Body of pancreas (tissue), 4 donors: ENCODE measurements at regions not wholly inside any gene's neighbourhood (a gene's known extent, or its start where the extent isn't known, plus 50 kb on each side); places are given as distances from the start of the nearest gene placed in this dataset.

Source experiments
- ATAC-seq: fragments of 150-250 bp; one replicate; pipeline ENCODE4 v1.9.1; 2016
- DNase-seq, 4 donors: peaks; one replicate each; pipeline ENCODE4 v3.0.0-alpha.2; 2019
- H3K27ac ChIP-seq, 4 donors: fragments of 200-600 bp; sonication (generic); 1 replicate in 3 of 4; 2 replicates in 1 of 4; pipeline versions ENCODE4 v1.5.1 to v1.6.1; 2016 to 2019; ENCODE audit warnings: mild to moderate bottlenecking in 1 of 4, mixed read lengths in 1 of 4, moderate library complexity in 1 of 4
- H3K27me3 ChIP-seq, 2 donors: fragments of 200-600 bp; sonication (generic); one replicate each; pipeline ENCODE4 v1.6.0; 2016; ENCODE audit warnings: mild to moderate bottlenecking in 1 of 2
- H3K36me3 ChIP-seq, 2 donors: fragments of 200-600 bp; sonication (generic); replicated peaks in 1 of 2; 2 replicates each; pipeline ENCODE4 v1.5.1; 2016; ENCODE audit warnings: low read depth in 2 of 2; ENCODE audit not compliant: insufficient read depth in 1 of 2
- H3K4me1 ChIP-seq: fragments of 200-600 bp; sonication (generic); one replicate; pipeline ENCODE4 v1.6.0; 2016
- H3K4me3 ChIP-seq, 2 donors: fragments of 200-600 bp; sonication (generic); 1 replicate in 1 of 2; 2 replicates in 1 of 2; pipeline ENCODE4 v1.5.1; 2016 to 2019
- H3K9me3 ChIP-seq, 3 donors: fragments of 200-600 bp; sonication (generic); 1 replicate in 2 of 3; 2 replicates in 1 of 3; pipeline ENCODE4 v1.5.1; 2016
- CTCF ChIP-seq, 7 experiments: fragments of 450-650 bp in 4 of 7; fragments of 200-600 bp in 3 of 7; sonication (generic) in 3 of 7; IDR thresholded peaks; one replicate each; pipeline ENCODE4 v1.5.1; 2016 to 2019; ENCODE audit warnings: antibody characterized with exemption in 7 of 7
- POLR2A ChIP-seq, 3 donors: fragments of 450-650 bp; IDR thresholded peaks; one replicate each; pipeline ENCODE4 v1.6.1; 2016; ENCODE audit warnings: antibody characterized with exemption in 3 of 3, mild to moderate bottlenecking in 2 of 3
- WGBS, 2 donors: methylation state at CpG; one replicate each; pipeline ENCODE4 v1.1.5; 2017; 5-methylcytosine and 5-hydroxymethylcytosine counted together
- intact Hi-C: fragments of 100-400 bp; cut with DNase I; formaldehyde crosslinking; loops from one replicate; pipeline ENCODE4 v1.15.1; 2023

DNA sequence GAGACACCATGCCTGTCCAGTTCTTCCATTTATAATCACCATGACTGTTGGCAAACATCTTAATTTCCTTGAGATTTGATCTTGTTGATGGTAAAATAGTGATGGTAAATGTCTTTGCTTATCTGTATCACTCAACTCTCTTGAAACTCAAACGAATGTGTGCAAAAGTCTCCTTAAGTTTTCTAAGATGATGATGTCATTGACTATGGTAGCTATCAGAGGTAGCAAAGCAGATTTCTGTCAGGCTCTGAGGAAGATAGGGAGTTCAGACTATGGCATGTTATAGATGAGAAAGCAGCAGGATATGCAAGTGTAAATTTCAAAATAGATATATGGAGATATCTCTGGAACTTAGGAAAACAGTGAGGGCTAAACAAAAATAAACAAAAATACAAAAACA lies 121.0 kb upstream of the GJE1 start:
- H3K9me3 ChIP-seq, result no peaks in the 10 kb centered on the region
- TF ChIP-seq CTCF (IDR thresholded peaks at IDR 0.05) (no peak), POLR2A (IDR thresholded peaks at IDR 0.05) (no peak)
- no peak overlapping the region for H3K4me3 ChIP-seq
- ATAC-seq (no peak), DNase-seq (no peak)
- intact Hi-C loops, result no loop called here
- no peaks in the 10 kb centered on the region for H3K36me3 ChIP-seq
- H3K4me1 ChIP-seq, result no peaks in the 10 kb centered on the region
- H3K27ac ChIP-seq, result no peak overlapping the region
- WGBS, 2 donors, result 25 to 37% methylated on average over 1 of the region's 1 CpG
- H3K27me3 ChIP-seq, result no peaks in the 10 kb centered on the region

GRCh38 chr6:142011156-142011555 lies 121.6 kb upstream of the GJE1 start:
- Histone ChIP-seq H3K27ac (no peak overlapping the region), H3K4me1 (no peaks in the 10 kb centered on the region), H3K27me3 (no peaks in the 10 kb centered on the region), H3K9me3 (no peaks in the 10 kb centered on the region), H3K36me3 (no peaks in the 10 kb centered on the region), H3K4me3 (no peak overlapping the region)
- no peak for ATAC-seq
- intact Hi-C loops, result no loop called here
- DNase-seq, result no peak
- TF ChIP-seq CTCF (IDR thresholded peaks at IDR 0.05) (no peak), POLR2A (IDR thresholded peaks at IDR 0.05) (no peak)

DNA sequence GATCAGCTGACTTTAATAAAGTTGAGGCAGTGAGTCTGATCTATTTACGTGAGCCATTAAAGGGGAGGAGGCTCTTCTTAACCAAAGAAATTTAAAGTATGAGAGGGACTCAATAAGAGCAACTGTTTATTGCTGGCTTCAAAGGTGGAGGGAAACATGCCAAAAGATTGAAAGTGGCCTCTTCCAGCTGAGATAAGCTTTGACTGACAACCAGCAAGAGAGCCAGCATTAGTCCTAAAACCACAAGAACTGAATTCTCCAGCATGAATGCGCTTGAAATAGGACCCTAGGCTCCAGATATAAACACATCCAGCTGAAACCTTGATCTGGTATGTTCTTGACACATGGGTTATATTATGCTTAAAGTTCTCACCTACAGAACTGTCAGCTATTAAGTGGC lies 123.1 kb upstream of the GJE1 start:
- H3K4me3 ChIP-seq, result no peak overlapping the region
- WGBS, 2 donors, result 54 to 58% methylated on average over 2 of the region's 2 CpGs
- intact Hi-C loops, result no loop called here
- no peak for DNase-seq
- no peak overlapping the region for H3K27ac ChIP-seq
- H3K27me3 ChIP-seq, result no peaks in the 10 kb centered on the region
- H3K36me3 ChIP-seq, result no peaks in the 10 kb centered on the region
- no peak for TF ChIP-seq POLR2A (IDR thresholded peaks at IDR 0.05)
- no peak for TF ChIP-seq CTCF (IDR thresholded peaks at IDR 0.05)
- H3K4me1 ChIP-seq, result no peaks in the 10 kb centered on the region
- no peak for ATAC-seq
- H3K9me3 ChIP-seq, result no peaks in the 10 kb centered on the region

- no peak for ATAC-seq
- 67 to 78% methylated on average over 1 of the region's 1 CpG for WGBS, 2 donors
- H3K27ac ChIP-seq, result no peak overlapping the region
- intact Hi-C loops, result no loop called here
- H3K9me3 ChIP-seq, result no peaks in the 10 kb centered on the region
- H3K36me3 ChIP-seq, result no peaks in the 10 kb centered on the region
- TF ChIP-seq POLR2A (IDR thresholded peaks at IDR 0.05) (no peak), CTCF (IDR thresholded peaks at IDR 0.05) (no peak)
- H3K4me1 ChIP-seq, result no peaks in the 10 kb centered on the region
- DNase-seq, result no peak
- no peaks in the 10 kb centered on the region for H3K27me3 ChIP-seq
- H3K4me3 ChIP-seq, result no peak overlapping the region
Observed at GRCh38 chr6:142008781-142009180, 123.9 kb upstream of the GJE1 start.

- Histone ChIP-seq H3K36me3 (no peaks in the 10 kb centered on the region), H3K27me3 (no peaks in the 10 kb centered on the region), H3K4me3 (no peak overlapping the region), H3K27ac (no peak overlapping the region), H3K9me3 (no peaks in the 10 kb centered on the region), H3K4me1 (no peaks in the 10 kb centered on the region)
- TF ChIP-seq CTCF (IDR thresholded peaks at IDR 0.05) (no peak), POLR2A (IDR thresholded peaks at IDR 0.05) (no peak)
- DNase-seq, result no peak
- intact Hi-C loops, result no loop called here
- no peak for ATAC-seq
- WGBS, 2 donors, result 58 to 66% methylated on average over 4 of the region's 4 CpGs
Observed at GRCh38 chr6:142008016-142008735, 124.5 kb upstream of the GJE1 start.
